Neutrophil (primary cell): ENCODE measurements at regions not wholly inside any gene's neighbourhood (a gene's known extent, or its start where the extent isn't known, plus 50 kb on each side); places are given as distances from the start of the nearest gene placed in this dataset.

Experiments
- H3K27ac ChIP-seq: fragments of 200-600 bp; sonication (generic); 2 replicates; pipeline ENCODE4 v1.5.1; 2016; ENCODE audit warnings: mild to moderate bottlenecking, moderate library complexity
- H3K27me3 ChIP-seq: fragments of 200-600 bp; sonication (generic); 2 replicates; pipeline ENCODE4 v1.6.0; 2016; ENCODE audit warnings: mild to moderate bottlenecking
- H3K36me3 ChIP-seq: fragments of 200-600 bp; sonication (generic); 2 replicates; pipeline ENCODE4 v1.5.1; 2017
- H3K4me1 ChIP-seq, 2 experiments: fragments of 200-600 bp in 1 of 2; sonication (generic) in 1 of 2; 1 replicate in 1 of 2; 2 replicates in 1 of 2; pipeline versions ENCODE4 v1.5.1 to v1.6.1; 2013 to 2016; ENCODE audit warnings: low read depth in 1 of 2, low read length in 1 of 2, mild to moderate bottlenecking in 1 of 2, moderate library complexity in 1 of 2; ENCODE audit not compliant: control insufficient read depth in 1 of 2, insufficient read depth in 1 of 2
- H3K4me3 ChIP-seq, 2 experiments: fragments of 200-600 bp in 1 of 2; sonication (generic) in 1 of 2; 1 replicate in 1 of 2; 2 replicates in 1 of 2; pipeline ENCODE4 v1.5.1; 2013 to 2016; ENCODE audit warnings: low read depth in 1 of 2, low read length in 1 of 2, mild to moderate bottlenecking in 1 of 2, moderate library complexity in 1 of 2
- H3K9me3 ChIP-seq: fragments of 200-600 bp; sonication (generic); 2 replicates; pipeline ENCODE4 v1.5.1; 2016
- CTCF ChIP-seq: fragments of 200-600 bp; sonication (generic); IDR thresholded peaks from 2 replicates; pipeline ENCODE4 v1.5.1; 2016; ENCODE audit warnings: antibody characterized with exemption

DNA sequence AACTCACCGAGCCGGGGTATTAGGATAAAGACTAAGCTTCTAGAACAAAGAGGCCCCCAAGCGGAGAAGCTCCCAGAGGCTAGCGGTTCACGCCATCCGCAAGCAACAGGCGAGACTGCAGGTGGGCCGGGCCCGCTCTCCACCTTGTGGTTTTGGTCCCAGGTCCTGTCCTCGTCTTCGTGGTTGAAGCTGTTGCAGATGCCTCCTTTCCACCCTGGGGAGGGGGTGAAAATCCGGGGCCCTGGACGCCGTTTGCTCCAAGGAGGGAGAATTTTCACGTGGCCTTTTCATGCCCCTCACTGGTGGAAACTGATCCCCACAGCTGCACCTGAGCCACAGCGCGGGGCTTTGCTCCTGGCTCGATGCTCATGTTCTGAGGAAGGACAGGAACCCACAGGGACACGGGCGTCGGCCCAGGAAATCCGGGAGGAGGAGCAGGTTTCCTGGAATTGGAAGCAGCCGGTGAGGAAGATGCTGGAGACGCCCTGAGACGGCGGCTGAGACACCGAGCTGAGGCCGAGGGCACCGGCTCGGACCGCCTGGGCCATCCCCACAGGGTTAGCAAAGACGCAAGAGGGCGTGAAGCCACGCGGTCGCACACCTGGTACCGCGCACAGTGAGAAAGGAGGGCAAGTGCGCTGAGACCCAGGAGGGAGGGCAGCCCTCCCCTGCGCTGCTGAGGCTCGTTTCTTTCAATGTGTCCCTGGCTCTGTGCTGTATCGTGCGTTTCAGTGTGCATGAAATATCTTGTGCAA is 54.7 kb upstream of the SALL3 start:
- TF ChIP-seq CTCF, result no peak
- Histone ChIP-seq H3K27me3 (no peaks in the 10 kb centered on the region), H3K27ac (no peak overlapping the region), H3K9me3 (no peaks in the 10 kb centered on the region), H3K36me3 (no peaks in the 10 kb centered on the region), H3K4me3 (no peak overlapping the region), H3K4me1 (no peaks in the 10 kb centered on the region)

GRCh38 chr18:78925557-78926242 is 53.9 kb upstream of the SALL3 start:
- H3K36me3 ChIP-seq, result no peaks in the 10 kb centered on the region
- no peaks in the 10 kb centered on the region for H3K4me1 ChIP-seq
- no peak overlapping the region for H3K4me3 ChIP-seq
- no peaks in the 10 kb centered on the region for H3K27me3 ChIP-seq
- TF ChIP-seq CTCF, result no peak
- no peak overlapping the region for H3K27ac ChIP-seq
- H3K9me3 ChIP-seq, result no peaks in the 10 kb centered on the region

- Histone ChIP-seq H3K27ac (no peak overlapping the region), H3K27me3 (no peaks in the 10 kb centered on the region), H3K36me3 (no peaks in the 10 kb centered on the region), H3K4me3 (no peak overlapping the region), H3K9me3 (no peaks in the 10 kb centered on the region), H3K4me1 (no peaks in the 10 kb centered on the region)
- no peak for TF ChIP-seq CTCF
Measured at GRCh38 chr18:78926243-78926615, 53.4 kb upstream of the SALL3 start.

GRCh38 chr18:78927156-78927555 is 52.5 kb upstream of the SALL3 start:
- no peaks in the 10 kb centered on the region for H3K27me3 ChIP-seq
- TF ChIP-seq CTCF, result no peak
- H3K4me1 ChIP-seq, result no peaks in the 10 kb centered on the region

GRCh38 chr18:78927616-78928015 is 52.0 kb upstream of the SALL3 start:
- H3K27me3 ChIP-seq, result no peaks in the 10 kb centered on the region
- H3K9me3 ChIP-seq, result no peaks in the 10 kb centered on the region
- H3K36me3 ChIP-seq, result no peaks in the 10 kb centered on the region
- H3K4me1 ChIP-seq, result no peaks in the 10 kb centered on the region
- H3K4me3 ChIP-seq, result no peak overlapping the region
- TF ChIP-seq CTCF, result no peak
- H3K27ac ChIP-seq, result no peak overlapping the region

More at GRCh38 chr18:78927156-78927555, 52.5 kb upstream of the SALL3 start:
- no peaks in the 10 kb centered on the region for H3K9me3 ChIP-seq
- H3K27ac ChIP-seq, result no peak overlapping the region
- H3K36me3 ChIP-seq, result no peaks in the 10 kb centered on the region
- no peak overlapping the region for H3K4me3 ChIP-seq
